ENCODE measurements at regions not wholly inside any gene's neighbourhood (a gene's known extent, or its start where the extent isn't known, plus 50 kb on each side); places are given as distances from the start of the nearest gene placed in this dataset.

DNA sequence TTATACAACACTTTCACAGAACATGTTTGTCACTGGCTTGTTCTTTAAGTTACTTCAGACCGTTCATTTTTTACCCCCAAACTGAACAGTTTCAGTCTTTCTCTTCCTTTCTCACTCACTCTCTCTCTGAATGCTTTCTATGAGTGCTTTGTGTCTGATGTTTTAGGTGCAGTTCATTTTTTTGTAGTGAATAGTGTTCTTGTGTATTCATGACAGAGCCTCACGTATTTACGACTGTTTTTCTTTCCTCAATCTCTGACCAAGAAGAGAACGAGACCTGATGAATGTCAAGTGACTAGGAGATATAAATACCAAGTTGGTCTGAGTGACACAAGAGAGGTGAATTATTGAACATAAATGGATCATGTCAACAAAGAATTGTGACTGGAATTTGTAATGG lies 1525.0 kb upstream of the MIR17HG start:
- no peaks in the 10 kb centered on the region for H4K20me1 ChIP-seq (ENCODE audit: insufficient read depth)
- H3K4me1 ChIP-seq (ENCODE audit: control insufficient read depth in 1 of 2, insufficient read depth in 2 of 2, low read length in 2 of 2), result no peaks in the 10 kb centered on the region
- no peak overlapping the region for H3K27ac ChIP-seq (ENCODE audit: low read depth, low read length)
- no peak overlapping the region for H3K4me2 ChIP-seq (ENCODE audit: low read length)
- no peak overlapping the region for H3K9ac ChIP-seq (ENCODE audit: low read length)
- RAD21 ChIA-PET (ENCODE audit: low non-redundant PET in 1 of 2, low total read pairs in 2 of 2, uncharacterized antibody in 2 of 2, unreplicated experiment in 2 of 2), result no interaction called here
- H3K4me3 ChIP-seq (replicated peaks in 1 of 2; ENCODE audit: low read depth in 1 of 2, low read length in 2 of 2), result no peak overlapping the region
- no peaks in the 10 kb centered on the region for H3K9me2 ChIP-seq (ENCODE audit: insufficient read depth)
- intact Hi-C loops (cut with micrococcal nuclease), result no loop called here
- POLR2A ChIA-PET, result no interaction called here
- H3K27me3 ChIP-seq (ENCODE audit: insufficient read depth, low read length), result no peaks in the 10 kb centered on the region
- no peaks in the 10 kb centered on the region for H3K36me3 ChIP-seq (ENCODE audit: control insufficient read depth in 1 of 2, insufficient read depth in 2 of 2, low read length in 2 of 2)
- DNase-seq (ENCODE audit: low read depth, low spot score) (no peak), ATAC-seq (no peak)
- H3K79me2 ChIP-seq (ENCODE audit: insufficient read depth, low read length), result no peaks in the 10 kb centered on the region
- no peak for TF ChIP-seq YY1 (IDR thresholded peaks at IDR 0.05; ENCODE audit: extremely low read depth, insufficient replicate concordance, low read depth, low read length)
- TF ChIP-seq SRF (IDR thresholded peaks at IDR 0.05; ENCODE audit: low read depth), result no peak
- no peak for TF ChIP-seq EZH2 (IDR thresholded peaks at IDR 0.05)
- TF ChIP-seq ZNF274 (IDR thresholded peaks at IDR 0.05; ENCODE audit: low read depth, low read length), result no peak
- no peak for TF ChIP-seq ELF1 (IDR thresholded peaks at IDR 0.05; ENCODE audit: borderline replicate concordance, low read depth)
- TF ChIP-seq ZBTB33 (IDR thresholded peaks at IDR 0.05; ENCODE audit: extremely low read depth, insufficient replicate concordance, low read length), result no peak
- TF ChIP-seq CBX3 (IDR thresholded peaks at IDR 0.05; ENCODE audit: low read depth), result no peak
- no peak for TF ChIP-seq ZFX (IDR thresholded peaks at IDR 0.05)
- TF ChIP-seq SIN3A (IDR thresholded peaks at IDR 0.05; ENCODE audit: low read depth), result no peak
- no peak for TF ChIP-seq POLR2AphosphoS5 (IDR thresholded peaks at IDR 0.05; ENCODE audit: low read depth, low read length)
- TF ChIP-seq CEBPB (IDR thresholded peaks at IDR 0.05; ENCODE audit: low read depth), result no peak
- no peak for TF ChIP-seq REST (IDR thresholded peaks at IDR 0.05; ENCODE audit: low read depth)
- no peak for TF ChIP-seq POLR2A (IDR thresholded peaks at IDR 0.05; ENCODE audit: borderline replicate concordance, extremely low read depth, insufficient read depth, insufficient read length)
- TF ChIP-seq EZH2phosphoT487 (IDR thresholded peaks at IDR 0.05; ENCODE audit: borderline replicate concordance), result no peak
- no peak for TF ChIP-seq MAX (IDR thresholded peaks at IDR 0.05)
- TF ChIP-seq EGR1 (IDR thresholded peaks at IDR 0.05; ENCODE audit: low read depth), result no peak
- no peaks in the 10 kb centered on the region for H3K9me3 ChIP-seq (ENCODE audit: control insufficient read depth in 1 of 2, insufficient read depth in 1 of 2, low read depth in 1 of 2, low read length in 2 of 2)
- no peak overlapping the region for H2AFZ ChIP-seq (ENCODE audit: low read depth, low read length, poor library complexity, severe bottlenecking)
- BruUV-seq (replicated peaks), result no TSS peak
- CTCF ChIA-PET, result no interaction called here

Measured in HCT116 (cell line).